GM12873 (cell line): ENCODE measurements at regions not wholly inside any gene's neighbourhood (a gene's known extent, or its start where the extent isn't known, plus 50 kb on each side); places are given as distances from the start of the nearest gene placed in this dataset.

ENCODE experiments used
- CTCF ChIP-seq: IDR thresholded peaks from 2 replicates; pipeline ENCODE4 v1.5.1; 2012; ENCODE audit warnings: low read depth, mild to moderate bottlenecking, moderate library complexity, low read length, control low read depth; ENCODE audit not compliant: insufficient read depth; ENCODE audit errors: missing control alignments

- TF ChIP-seq CTCF: no peak
These were observed 712.0 kb downstream of the CETN3 start for GRCh38 chr5:89697581-89697980.

DNA sequence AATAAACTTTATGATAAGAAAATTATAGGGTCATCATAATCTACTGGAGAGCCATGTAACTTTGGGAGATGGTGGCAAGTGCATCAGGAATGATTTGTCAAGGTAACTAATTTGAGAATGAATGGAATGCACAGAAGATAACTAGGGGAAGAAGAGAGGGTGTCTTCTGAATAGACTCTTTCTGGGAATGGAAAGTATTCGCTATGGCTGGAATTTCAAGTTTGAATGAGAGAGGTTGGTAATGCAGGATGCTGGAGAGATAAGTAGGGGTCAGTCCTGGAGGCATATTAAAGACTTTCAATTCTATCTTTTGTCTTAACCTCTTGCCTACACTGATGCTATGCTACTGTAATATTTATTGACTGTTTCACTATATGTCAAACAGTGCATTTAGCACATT is 714.2 kb downstream of the CETN3 start:
- no peak for TF ChIP-seq CTCF

DNA sequence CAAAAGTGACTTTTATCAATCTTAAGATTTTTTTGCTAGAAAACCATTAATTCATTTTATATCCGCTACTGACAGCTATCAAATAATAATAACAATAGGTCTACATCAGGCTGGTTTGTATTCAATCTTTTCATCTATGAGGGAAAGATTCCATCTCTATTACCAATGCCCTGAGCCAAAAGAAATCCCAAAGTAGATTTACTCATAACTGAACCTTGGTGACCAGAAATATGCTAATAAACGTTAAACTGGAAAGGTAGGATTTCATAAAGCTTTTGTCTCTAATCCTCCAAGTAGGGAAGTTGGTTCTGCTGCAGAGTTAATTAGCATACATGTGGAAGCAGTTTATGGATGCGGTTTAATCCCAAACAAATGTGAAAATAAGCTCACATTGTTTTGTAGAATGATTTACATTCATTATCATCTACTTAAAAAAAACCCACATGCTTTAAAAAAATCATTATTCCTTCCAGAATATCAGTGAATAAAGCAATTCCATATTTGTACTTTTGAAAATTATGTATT is 715.5 kb downstream of the CETN3 start:
- TF ChIP-seq CTCF: no peak

GRCh38 chr5:89690331-89690730 is 719.2 kb downstream of the CETN3 start:
- no peak for TF ChIP-seq CTCF

- TF ChIP-seq CTCF: no peak
These were observed 723.3 kb downstream of the CETN3 start for GRCh38 chr5:89686081-89686765.

DNA sequence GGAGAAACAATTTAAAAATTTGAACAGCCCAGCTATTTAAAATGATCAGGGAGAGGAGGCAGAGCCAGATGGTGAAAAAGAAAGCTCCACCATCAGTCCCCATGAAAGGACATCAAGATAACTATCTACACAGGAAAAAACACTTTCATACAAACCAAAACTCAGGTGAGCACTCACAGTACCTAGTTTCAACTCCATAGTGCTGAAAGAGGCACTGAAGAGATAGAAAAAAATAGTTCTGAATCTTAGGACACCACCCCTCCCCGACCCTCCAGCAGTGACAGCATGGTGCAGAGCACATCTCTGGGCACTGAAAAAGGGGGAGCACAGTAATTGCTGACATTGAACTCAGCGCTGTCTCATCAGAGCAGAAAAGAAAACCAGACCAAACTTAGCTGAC is 732.9 kb downstream of the CETN3 start:
- TF ChIP-seq CTCF: no peak

DNA sequence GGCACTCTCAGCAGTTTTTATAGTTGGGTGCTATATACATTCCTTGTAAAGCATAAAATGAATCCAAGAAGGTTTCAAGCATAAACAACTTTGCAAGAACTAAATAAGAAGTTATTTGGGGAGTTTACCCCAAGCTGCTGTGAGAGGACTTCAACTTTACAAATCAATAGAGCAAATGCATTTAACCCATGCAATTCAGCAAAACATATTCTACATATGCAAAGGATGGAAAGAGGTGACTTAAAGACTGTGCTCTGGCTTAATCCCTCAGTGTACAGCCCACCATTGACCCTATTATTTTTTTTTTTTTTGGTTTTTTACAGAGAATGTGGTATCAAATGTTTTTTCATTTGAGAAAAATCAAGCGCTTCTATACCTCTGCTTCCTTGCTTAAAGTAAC is 736.5 kb downstream of the CETN3 start:
- TF ChIP-seq CTCF: no peak

DNA sequence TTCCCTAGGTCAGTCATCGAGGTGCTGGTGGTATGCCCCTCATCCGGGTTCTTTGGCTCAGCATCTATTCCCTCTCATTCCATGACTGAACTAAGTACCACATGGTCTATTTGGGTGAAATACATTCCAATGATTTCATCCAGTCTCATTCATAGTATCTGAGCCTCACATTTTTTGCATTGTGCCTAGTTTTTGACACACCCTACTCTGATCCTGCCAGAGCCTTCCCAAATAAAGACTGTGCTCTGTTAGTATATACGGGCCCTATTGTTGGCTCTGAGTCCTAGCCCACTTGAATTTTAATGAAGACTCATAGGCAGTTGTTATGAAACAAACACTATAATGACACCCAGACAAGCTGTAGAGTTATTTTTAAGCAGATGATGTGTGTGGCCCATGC is 740.7 kb downstream of the CETN3 start:
- TF ChIP-seq CTCF: no peak
